ENCODE measurements at regions not wholly inside any gene's neighbourhood (a gene's known extent, or its start where the extent isn't known, plus 50 kb on each side); places are given as distances from the start of the nearest gene placed in this dataset.

DNA sequence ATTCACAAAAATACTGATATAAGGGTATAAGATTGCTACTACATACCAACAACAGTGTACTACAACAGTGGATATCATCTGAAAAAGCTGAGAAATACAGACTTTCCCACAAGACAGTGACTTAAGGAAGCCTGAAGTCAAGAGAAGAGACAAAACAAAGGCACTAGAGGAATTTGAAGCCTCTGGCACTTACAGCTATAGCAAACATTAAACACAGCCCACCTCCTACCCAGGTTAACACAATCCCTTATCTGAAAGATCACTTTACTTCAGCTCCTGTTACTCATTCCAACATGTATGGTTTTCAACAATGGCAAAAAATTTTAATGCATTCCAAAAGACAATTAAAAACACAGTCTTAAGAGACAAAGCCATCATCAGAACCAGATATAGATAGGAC, 388.5 kb downstream of the JRKL start:
- TF ChIP-seq CTCF (IDR thresholded peaks at IDR 0.05 in 8 of 11, conservative IDR thresholded peaks at IDR 0.05 in 3 of 11) = no peak
- no peak for TF ChIP-seq POLR2A (IDR thresholded peaks at IDR 0.05)
